HS-5 (cell line): ENCODE measurements at regions not wholly inside any gene's neighbourhood (a gene's known extent, or its start where the extent isn't known, plus 50 kb on each side); places are given as distances from the start of the nearest gene placed in this dataset.
A peak's percentile ranks its signal among the peaks of the same experiment; 100 is the strongest.

Experiments
- DNase-seq: peaks from one replicate; pipeline ENCODE4 v3.0.0-alpha.2; 2012; ENCODE audit warnings: low read depth

DNA sequence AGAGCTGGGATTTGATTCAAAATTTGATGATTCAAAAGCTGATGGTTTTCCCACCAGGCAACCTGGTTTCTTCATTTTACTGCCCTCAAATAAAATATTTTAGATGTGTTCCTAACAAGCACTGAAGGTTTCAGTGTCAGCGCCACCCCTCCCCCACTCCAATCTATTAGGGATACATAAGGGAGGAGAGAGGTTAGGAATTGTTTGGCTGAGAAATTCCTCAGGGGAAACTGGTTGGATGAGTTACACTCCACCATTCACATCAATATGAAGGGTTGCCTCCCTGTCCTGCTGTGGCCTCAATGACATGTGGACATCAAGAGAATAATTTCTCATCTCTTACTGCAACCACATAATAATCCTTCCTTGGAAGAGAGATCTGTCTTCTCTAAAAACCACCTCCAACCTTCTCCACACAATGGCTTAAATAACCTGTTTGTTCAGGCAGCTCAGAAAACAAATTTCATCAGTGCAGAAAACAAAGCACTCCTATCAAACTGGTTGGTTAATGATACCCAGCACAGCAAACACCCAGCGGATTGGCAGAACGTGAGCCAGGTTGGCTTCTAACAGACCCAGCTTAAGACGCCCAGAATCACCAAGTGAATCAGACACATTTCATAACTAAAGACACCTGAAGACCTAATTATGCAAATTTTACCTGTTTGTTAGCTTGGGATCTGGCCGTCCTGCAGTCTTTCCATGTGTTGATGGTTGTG is 136.0 kb upstream of the SGK1 start:
- DNase-seq = no peak

GRCh38 chr6:134452906-134453305 is 135.0 kb upstream of the SGK1 start:
- no peak for DNase-seq

- DNase-seq = no peak
Measured at GRCh38 chr6:134451529-134451928, 133.6 kb upstream of the SGK1 start.

- DNase-seq = no peak
Measured at GRCh38 chr6:134449781-134450180, 131.9 kb upstream of the SGK1 start.

- DNase-seq = no peak
Measured at GRCh38 chr6:134449004-134449403, 131.1 kb upstream of the SGK1 start.

- peak; percentile 98 for DNase-seq
Measured at GRCh38 chr6:134447883-134448387, 130.0 kb upstream of the SGK1 start.

GRCh38 chr6:134447423-134447822 is 129.5 kb upstream of the SGK1 start:
- no peak for DNase-seq

DNA sequence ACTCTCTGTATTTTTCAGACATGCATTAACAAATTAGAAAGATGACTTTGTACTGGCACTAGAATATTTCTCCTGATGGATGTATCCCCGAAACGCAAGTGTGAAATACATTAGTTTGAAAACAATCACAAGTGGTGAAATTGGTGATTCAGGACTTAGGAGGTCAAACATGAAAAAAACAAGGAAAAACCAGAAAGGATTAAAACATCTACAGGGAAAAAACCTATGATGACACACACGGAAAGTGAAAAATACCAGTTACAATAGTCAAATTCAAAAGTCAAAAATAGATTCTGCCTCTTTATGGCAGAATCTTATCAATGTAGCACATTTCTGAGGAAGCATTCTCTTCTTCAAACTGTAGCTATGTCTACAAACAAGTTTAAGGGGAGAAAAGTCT is 129.0 kb upstream of the SGK1 start:
- no peak for DNase-seq

DNA sequence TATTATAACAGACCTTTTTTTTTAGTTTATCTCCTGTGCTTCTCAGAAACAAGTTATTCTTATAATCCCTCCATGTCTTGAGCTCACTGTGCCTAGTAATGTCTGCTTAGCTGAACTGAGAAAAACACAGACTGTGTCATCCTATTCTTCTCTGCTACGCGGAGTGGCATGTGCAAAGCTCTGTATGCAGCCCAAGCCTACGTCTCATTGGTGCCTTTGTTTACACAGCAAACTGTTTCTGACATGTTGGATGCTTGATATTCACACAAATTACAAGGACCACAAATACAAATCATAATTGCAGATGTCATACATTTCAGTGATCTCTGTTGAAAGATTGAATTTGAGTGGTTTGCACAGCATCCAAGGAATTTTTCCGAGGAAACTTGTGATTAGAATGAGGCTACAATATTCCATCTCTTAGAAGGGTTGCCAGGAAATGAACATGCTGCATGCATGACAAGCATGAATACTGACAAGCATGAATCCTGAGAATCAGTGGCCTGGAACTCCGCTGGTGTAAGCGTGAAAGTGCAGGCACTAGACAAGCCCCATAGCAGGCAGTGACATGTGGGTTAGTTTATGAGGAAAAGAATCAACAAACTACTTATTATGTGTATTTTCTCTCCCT is 128.4 kb upstream of the SGK1 start:
- DNase-seq = no peak

GRCh38 chr6:134443009-134443408 is 125.1 kb upstream of the SGK1 start:
- DNase-seq = no peak

GRCh38 chr6:134442073-134442472 is 124.2 kb upstream of the SGK1 start:
- DNase-seq = no peak

DNA sequence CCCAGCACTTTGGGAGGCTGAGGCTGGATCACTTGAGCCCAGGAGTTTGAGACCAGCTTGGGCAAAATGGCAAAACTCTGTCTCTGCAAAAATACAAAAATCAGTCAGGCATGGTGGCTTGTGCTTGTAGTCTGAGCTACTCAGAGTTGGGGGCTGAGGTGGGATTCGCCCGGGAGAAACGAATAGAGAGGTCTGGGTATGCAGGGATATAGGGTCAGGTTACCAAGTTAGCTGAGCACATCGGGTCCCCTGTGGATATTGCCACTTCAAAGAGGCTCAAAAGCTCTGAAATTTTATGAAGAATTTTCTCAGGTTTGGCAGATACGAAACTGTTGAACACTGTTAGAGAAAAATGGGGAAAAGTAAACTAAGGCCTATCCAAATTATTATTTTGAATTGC is 120.9 kb upstream of the SGK1 start:
- no peak for DNase-seq

GRCh38 chr6:134437376-134437775 is 119.5 kb upstream of the SGK1 start:
- DNase-seq = no peak

DNA sequence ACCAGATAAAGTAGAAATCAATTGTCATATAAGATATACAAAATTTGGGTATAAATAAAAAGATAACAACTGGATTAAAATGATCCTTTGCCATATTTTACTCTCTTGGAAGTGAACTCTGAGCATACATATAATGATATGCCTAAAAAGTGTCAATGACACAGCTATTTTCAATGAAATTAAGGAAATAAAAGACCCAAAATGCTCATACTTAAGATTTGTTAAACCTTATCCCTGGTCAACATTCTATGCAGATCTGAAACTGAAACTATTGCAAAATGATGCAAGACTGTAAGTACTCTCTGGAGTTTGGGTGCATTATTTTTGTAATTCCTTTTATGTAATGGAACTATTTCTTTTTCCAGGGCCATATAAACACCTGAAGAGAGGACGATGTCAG is 119.0 kb upstream of the SGK1 start:
- no peak for DNase-seq

- peak; percentile 95 for DNase-seq
Measured at GRCh38 chr6:134436281-134436815, 118.4 kb upstream of the SGK1 start.

GRCh38 chr6:134435814-134436280 is 117.9 kb upstream of the SGK1 start:
- no peak for DNase-seq

- no peak for DNase-seq
Measured at GRCh38 chr6:134434019-134434942, 116.4 kb upstream of the SGK1 start.

DNA sequence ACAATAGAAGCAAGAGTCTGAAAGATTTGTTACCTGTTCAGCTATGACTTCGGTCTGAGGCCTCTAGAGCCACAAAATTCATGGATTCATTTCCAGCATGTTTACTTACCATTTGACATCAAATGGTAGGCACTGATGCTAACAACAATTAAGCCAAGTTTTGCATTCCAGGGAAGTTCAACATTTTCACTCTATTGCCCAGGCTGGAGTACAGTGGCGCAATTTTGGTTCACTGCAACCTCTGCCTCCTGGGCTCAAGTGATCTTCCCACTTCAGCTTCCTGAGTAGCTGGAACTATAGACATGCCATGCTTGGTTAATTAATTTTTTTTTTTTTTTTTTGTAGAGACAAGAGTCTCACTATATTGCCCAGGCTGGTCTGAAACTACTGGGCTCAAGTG is 114.1 kb upstream of the SGK1 start:
- DNase-seq = no peak

DNA sequence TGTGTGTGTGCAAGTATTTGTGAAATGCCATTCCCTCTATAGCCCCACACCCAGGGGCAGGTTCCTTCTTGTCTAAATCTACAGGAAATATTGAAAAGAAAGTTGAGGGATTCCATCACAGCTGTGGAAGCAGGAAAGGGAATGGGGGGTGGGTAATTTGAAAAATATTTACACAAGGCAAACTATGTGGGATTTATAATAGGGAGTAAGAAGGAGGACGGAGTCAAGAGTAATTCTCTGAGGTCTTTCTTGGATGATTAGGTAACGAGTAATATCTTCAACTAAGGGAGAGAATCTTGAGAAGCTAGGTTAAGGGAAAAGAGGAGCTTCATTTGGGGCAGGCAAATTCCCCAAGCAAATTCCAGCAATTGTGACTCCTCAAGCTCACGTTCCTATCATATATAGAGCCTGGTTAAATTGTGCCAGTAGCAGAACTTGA is 113.5 kb upstream of the SGK1 start:
- DNase-seq = no peak

GRCh38 chr6:134429861-134430380 is 112.0 kb upstream of the SGK1 start:
- no peak for DNase-seq

DNA sequence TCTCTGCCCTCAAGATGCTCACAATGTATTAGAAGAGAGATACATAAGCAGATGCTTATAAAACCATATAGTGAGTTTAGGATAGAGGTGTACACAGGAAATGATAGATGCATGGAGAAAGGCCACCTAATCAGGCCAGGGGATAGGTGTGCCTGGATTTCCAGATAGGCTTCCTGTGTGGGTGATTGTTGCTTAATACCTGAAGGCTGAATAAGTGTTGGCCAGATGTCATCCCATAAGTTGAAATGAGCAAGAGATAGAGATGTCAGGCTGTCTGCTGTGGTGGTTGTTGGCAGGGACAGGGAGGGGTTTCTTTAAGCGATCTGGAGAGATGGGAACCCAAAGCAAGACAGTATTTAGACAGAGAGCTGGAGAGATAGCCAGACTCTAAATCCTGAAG is 109.8 kb upstream of the SGK1 start:
- DNase-seq = no peak

GRCh38 chr6:134426623-134427022 is 108.7 kb upstream of the SGK1 start:
- no peak for DNase-seq
